ENCODE measurements at regions not wholly inside any gene's neighbourhood (a gene's known extent, or its start where the extent isn't known, plus 50 kb on each side); places are given as distances from the start of the nearest gene placed in this dataset.
"Not testable (repeated sequence)": the region's sequence is repeated elsewhere in the genome, so short reads cannot be mapped to it uniquely, and the experiment has no call there.

DNA sequence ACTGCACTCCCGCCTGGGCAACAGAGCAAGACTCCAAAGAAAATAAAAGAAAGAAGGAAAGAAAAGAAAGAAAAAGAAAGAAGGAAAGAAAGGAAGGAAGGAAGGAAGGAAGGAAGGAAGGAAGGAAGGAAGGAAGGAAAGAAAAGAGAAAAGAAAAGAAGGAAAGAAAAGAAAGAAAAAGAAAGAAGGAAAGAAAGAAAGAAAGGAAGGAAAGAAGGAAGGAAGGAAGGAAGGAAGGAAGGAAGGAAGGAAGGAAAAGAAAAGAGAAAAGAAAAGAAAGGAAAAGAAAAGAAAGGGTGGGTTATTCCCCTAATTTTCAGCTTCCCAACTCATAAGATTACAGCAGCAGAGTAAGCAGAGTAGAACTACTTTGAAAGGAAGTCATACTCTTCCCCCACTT is 64.4 kb downstream of the TMEM200C start:
- not testable (repeated sequence) for H3K4me1 Mint-ChIP-seq (ENCODE audit: unreplicated experiment); H3K27ac Mint-ChIP-seq (ENCODE audit: unreplicated experiment); H3K9me3 Mint-ChIP-seq (ENCODE audit: unreplicated experiment); DNase-seq (ENCODE audit: low spot score); H3K4me3 Mint-ChIP-seq (ENCODE audit: unreplicated experiment); H3K36me3 Mint-ChIP-seq (ENCODE audit: low read depth, unreplicated experiment); H3K27me3 Mint-ChIP-seq (ENCODE audit: unreplicated experiment)

DNA sequence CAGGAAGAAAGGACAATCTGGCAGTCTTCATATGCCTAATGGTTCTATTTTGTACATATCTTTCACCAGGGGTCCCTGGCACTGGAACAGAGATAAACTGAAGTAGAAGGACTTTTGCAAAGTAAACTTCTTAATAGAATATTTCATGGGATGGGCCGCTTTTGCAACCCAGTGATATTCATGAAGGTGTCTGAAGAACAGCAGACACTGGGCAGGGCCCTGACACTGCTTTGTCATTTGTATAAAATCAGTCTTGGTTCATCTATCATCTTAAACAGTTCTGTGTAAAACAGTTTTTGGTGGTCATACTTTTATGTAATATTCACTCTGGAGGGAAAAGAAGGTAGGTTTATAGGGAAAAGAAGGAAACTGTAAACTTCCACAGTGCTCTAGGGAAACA is 66.4 kb downstream of the TMEM200C start:
- Mint-ChIP-seq H3K9me3 (ENCODE audit: unreplicated experiment) (no peaks in the 10 kb centered on the region), H3K27me3 (ENCODE audit: unreplicated experiment) (peaks cover 3% of the 10 kb centered on the region), H3K4me1 (ENCODE audit: unreplicated experiment) (peaks cover 6% of the 10 kb centered on the region), H3K27ac (ENCODE audit: unreplicated experiment) (no peak overlapping the region), H3K4me3 (ENCODE audit: unreplicated experiment) (no peak overlapping the region), H3K36me3 (ENCODE audit: low read depth, unreplicated experiment) (no peaks in the 10 kb centered on the region)
- TF ChIP-seq, protein P1, sequence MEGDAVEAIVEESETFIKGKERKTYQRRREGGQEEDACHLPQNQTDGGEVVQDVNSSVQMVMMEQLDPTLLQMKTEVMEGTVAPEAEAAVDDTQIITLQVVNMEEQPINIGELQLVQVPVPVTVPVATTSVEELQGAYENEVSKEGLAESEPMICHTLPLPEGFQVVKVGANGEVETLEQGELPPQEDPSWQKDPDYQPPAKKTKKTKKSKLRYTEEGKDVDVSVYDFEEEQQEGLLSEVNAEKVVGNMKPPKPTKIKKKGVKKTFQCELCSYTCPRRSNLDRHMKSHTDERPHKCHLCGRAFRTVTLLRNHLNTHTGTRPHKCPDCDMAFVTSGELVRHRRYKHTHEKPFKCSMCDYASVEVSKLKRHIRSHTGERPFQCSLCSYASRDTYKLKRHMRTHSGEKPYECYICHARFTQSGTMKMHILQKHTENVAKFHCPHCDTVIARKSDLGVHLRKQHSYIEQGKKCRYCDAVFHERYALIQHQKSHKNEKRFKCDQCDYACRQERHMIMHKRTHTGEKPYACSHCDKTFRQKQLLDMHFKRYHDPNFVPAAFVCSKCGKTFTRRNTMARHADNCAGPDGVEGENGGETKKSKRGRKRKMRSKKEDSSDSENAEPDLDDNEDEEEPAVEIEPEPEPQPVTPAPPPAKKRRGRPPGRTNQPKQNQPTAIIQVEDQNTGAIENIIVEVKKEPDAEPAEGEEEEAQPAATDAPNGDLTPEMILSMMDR (IDR thresholded peaks at IDR 0.05; ENCODE audit: unreplicated experiment) = no peak
- DNase-seq (ENCODE audit: low spot score) = no peak

DNA sequence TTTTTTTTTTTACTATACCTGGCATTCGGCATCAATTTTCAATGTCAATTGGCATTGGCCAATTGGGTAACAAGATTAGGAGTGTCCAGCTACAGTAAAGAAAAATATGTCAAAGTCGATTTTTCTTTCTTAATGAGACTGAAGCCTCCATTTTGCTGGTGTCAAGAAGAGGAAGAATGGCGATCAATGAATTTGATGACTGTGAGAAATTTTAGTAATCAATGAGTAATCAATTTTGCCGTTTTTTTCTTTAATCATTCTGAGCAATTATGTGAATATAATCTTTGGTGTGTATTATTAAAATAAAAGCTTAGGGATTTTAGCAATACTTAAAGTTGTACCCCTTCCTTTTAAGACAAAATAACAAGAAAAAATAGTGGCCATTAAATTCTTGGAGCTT is 69.7 kb downstream of the TMEM200C start:
- Mint-ChIP-seq H3K9me3 (ENCODE audit: unreplicated experiment) (no peaks in the 10 kb centered on the region), H3K4me3 (ENCODE audit: unreplicated experiment) (no peak overlapping the region), H3K36me3 (ENCODE audit: low read depth, unreplicated experiment) (no peaks in the 10 kb centered on the region), H3K27me3 (ENCODE audit: unreplicated experiment) (peaks cover 3% of the 10 kb centered on the region), H3K27ac (ENCODE audit: unreplicated experiment) (no peak overlapping the region), H3K4me1 (ENCODE audit: unreplicated experiment) (peaks cover 6% of the 10 kb centered on the region)
- DNase-seq (ENCODE audit: low spot score) = no peak
- TF ChIP-seq, protein P1 (IDR thresholded peaks at IDR 0.05; ENCODE audit: unreplicated experiment) = no peak

DNA sequence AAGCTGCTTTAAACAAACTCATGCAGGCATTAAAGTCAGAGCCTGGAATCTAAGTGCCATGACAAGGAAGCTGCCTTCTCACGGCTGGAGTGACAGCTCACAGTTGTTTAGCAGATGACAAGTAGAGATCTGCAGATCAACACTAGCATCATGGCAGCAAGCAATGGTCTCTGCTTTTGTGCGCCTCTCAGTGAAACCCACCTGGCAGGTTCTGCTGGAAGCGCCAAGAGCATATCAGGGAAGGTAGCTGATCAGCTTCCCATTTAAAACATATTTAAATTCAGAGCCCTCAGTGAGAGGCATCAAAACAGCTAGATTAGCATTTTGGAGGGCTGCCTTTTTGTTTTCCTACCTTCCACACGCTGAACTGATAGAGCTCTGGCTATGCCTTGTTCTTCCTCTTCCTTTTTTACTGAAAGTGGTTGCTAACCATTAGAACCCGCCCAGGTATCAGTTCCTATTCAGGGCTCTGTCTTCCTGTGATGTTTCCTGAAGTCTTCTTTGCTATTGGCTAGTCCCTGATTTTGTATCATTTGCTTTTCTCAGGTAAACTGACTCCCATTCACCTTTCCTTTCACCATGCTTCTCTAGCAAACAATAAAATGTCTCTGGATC is 70.8 kb downstream of the TMEM200C start:
- peaks cover 3% of the 10 kb centered on the region for H3K27me3 Mint-ChIP-seq (ENCODE audit: unreplicated experiment)
- no peaks in the 10 kb centered on the region for H3K36me3 Mint-ChIP-seq (ENCODE audit: low read depth, unreplicated experiment)
- TF ChIP-seq, protein P1 (IDR thresholded peaks at IDR 0.05; ENCODE audit: unreplicated experiment) = no peak
- H3K9me3 Mint-ChIP-seq (ENCODE audit: unreplicated experiment) = no peaks in the 10 kb centered on the region
- DNase-seq (ENCODE audit: low spot score) = no peak
- H3K4me3 Mint-ChIP-seq (ENCODE audit: unreplicated experiment) = no peak overlapping the region
- peaks cover 5% of the 10 kb centered on the region for H3K4me1 Mint-ChIP-seq (ENCODE audit: unreplicated experiment)
- no peak overlapping the region for H3K27ac Mint-ChIP-seq (ENCODE audit: unreplicated experiment)

DNA sequence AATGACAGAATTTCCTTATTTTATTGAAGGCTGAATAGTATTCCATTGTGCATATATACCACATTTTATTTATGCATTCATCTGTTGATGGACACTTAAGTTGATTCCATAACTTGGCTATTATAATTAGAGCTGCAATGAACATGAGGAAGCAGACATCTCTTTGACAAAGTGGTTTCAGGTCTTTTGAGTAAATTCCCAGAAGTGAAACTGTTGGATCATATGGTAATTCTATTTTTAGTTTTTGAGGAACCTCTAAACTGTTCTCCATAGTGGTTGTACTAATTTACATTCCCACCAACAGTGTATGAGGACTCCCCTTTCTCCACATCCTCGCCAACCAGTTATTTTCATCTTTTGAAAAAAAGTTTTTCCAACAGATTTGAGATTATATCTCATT is 77.5 kb downstream of the TMEM200C start:
- TF ChIP-seq, protein P1 (IDR thresholded peaks at IDR 0.05; ENCODE audit: unreplicated experiment) = no peak
- Mint-ChIP-seq H3K27me3 (ENCODE audit: unreplicated experiment) (no peaks in the 10 kb centered on the region), H3K27ac (ENCODE audit: unreplicated experiment) (no peak overlapping the region), H3K4me1 (ENCODE audit: unreplicated experiment) (no peaks in the 10 kb centered on the region), H3K36me3 (ENCODE audit: low read depth, unreplicated experiment) (no peaks in the 10 kb centered on the region), H3K4me3 (ENCODE audit: unreplicated experiment) (no peak overlapping the region), H3K9me3 (ENCODE audit: unreplicated experiment) (no peaks in the 10 kb centered on the region)
- DNase-seq (ENCODE audit: low spot score) = no peak
